HG03342 (cell line): ENCODE measurements at regions not wholly inside any gene's neighbourhood (a gene's known extent, or its start where the extent isn't known, plus 50 kb on each side); places are given as distances from the start of the nearest gene placed in this dataset.

Source experiments
- ATAC-seq: cut with Tn5 transposase; IDR thresholded peaks from one replicate; pipeline ENCODE4 v1.9.1; 2021; ENCODE audit warnings: mild to moderate bottlenecking, moderate library complexity; ENCODE audit not compliant: unreplicated experiment

GRCh38 chr12:4056910-4057845 lies 184.0 kb upstream of the PARP11 start:
- no peak for ATAC-seq

DNA sequence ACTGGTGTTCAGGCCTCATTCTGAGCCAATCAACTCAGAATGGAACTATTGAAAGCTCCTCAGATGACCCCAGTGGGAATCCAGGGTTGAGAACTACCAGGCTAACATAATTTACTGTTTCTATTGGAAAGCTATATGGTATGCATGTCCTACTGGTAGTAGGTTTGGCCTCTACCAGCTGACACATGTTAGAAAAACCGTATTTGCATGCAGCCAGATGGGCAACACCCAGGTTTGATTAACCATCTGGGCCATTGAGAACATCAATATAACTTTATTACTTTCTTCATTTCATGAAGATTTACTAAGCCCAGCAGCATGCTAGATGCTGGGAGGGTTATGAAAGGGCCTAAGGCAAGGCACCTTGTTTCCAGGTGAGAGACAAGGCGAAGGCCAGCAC lies 181.4 kb upstream of the PARP11 start:
- ATAC-seq = no peak

DNA sequence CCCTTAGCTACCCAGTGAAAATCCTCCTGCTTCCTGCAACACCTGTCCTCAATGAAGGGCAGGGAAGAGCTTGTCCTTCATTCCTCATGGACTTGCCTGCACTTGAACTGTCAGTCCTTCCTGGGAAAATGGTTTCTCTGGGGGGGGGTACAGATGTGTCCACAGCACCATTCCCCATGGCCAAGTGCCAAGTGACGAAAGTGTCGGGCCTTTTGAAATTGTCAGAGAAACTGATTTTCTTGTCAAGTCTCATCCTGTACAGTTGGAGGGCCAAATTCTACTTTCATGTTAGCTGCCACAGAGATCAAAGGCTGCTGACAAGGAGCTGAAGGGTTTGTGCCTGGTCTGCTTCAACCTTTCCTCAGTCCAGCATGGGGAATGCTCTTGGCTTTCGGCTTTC lies 179.5 kb upstream of the PARP11 start:
- ATAC-seq = no peak

DNA sequence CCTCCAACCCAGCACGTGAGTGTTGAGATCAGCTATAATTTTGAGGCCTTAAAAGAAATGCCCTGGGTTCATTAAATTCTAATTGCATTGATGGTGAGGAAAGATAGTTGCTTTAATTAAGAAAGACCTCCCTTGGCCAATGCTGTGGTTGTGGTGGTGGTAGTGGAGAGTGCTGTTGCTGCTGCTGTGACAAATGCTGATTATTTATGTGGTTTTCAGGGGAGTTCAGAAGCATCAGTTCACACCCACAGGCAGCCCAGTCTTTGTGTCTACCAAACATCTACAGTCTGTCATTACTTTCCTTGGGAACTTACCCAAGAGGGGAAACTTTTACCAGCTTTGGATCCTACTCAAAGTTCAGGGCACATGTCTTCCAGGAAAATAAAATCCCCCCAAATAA lies 178.4 kb upstream of the PARP11 start:
- no peak for ATAC-seq

- no peak for ATAC-seq
Observed at GRCh38 chr12:4050340-4050739, 177.1 kb upstream of the PARP11 start.

DNA sequence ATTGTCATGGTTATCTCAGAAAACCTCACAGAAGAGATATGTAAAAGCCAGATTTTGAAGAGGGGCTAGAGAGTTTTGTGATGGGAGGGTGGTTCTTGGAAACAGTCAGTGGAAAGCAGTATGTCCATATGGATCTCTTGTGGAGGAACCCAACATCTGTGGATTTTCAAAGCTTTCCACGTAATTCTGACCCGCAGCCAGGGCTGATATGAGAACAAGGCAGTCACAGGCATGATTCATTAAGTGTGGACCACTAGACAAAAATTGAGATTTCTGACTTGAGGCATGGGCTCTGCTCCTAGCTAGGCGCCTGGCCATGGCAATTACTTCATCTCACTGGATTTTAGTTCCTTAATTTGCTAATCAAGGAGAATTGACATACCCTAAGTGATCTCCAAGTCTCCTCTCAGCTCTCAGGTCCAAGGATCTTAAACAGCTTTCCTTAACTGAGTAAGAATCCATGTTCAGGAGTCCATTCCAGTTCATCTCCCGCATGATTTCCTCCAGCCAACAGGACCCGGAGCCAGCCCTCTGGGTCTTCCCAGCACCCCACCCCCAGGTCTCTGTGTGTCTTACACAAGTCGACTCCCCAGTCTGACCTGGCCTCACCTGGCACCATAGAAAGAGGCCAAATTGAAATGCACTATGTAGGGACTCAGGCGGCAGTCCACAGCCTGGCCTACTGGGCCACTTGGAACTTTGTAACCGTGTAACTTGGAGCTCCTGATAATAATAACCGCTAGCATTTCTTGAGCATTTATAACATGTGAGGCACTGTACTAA lies 176.3 kb upstream of the PARP11 start:
- ATAC-seq = no peak

DNA sequence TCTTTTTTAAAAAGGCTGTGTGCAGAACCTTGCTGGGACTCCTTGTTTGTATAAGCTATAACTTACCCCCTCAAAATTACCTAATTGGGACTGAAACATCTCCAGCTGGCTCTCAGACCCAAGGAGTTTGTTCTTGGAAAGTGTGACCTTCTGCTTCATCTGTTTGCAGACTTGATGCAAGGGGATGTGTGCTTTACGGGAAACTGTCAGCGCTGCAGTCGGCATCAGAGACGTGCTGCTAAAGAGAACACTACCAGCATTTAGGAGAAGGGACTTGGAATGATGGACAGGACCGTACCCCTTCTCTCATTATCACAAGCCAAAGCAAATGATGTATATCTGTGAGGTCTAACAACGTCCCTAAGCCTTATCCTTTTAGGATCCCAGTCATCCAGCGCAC lies 174.2 kb upstream of the PARP11 start:
- no peak for ATAC-seq

DNA sequence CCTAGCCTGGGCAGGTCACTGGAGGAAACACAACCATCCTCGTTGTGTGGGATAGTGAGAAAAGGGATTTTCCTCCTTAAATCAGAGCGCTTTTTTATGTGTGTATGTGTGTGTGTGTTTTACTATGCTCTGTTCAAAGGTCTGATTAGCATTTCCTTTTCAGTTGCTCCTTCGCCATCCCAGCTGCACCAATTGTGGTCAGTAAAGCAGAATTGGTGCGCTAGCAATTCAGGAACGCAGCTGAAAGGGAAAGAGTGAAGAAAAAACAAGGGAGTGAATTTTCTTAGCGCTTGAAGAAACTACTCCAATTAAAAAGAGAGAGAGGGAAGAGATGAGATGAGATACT lies 173.3 kb upstream of the PARP11 start:
- no peak for ATAC-seq

DNA sequence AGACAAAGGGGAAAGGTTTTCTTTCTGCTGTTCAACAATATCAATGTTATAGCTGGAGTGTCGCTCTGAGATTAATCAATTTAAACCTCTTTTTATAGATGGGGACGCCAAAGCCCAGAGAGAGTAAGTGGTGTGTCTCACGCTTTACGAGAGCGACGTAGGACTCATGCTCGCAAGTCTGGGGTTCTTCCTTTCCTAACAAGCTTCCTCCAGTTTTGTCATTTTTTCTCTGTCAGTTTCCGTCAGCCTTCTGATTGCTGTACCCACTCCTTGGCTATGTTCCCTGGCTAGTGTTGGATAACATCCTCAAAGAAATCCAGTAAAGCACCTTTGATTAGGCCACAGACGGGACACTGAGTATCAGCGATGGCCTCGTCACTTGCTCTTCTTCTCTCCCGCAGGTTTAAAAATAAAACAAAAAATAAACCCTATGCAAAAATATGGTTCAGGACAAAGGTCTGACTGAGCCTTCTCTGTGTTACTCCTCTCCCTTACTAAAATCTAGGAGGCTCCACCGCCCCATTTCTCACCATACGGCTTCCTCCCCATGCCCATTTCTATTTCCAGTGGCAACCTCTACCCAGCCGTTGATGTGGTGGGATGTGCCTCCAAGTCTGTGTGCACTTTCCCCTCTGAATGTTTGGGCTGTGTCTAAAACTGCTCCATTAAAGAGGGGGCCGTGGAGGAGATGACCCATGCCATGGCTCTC lies 172.7 kb upstream of the PARP11 start:
- no peak for ATAC-seq

GRCh38 chr12:4044736-4045730 lies 171.8 kb upstream of the PARP11 start:
- no peak for ATAC-seq

DNA sequence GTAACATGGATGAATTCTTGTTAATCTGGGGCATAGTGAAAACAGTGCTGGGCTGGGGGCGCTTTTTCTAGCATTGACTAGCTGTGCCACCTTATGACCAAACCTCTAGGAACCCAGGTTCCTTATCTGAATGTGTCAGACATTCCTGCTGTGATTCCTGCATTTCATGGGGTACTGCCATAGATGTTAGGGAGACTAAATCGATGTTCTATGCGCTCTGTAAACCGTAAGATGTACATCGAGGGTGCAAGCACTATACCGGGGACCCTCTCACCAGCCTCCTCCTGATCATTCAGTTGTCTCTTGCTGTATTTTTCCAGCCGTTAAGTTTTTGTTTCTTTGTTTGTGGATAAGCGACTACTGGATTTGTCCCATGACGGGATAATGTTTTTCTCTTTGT lies 170.9 kb upstream of the PARP11 start:
- ATAC-seq = no peak

GRCh38 chr12:4041187-4041885 lies 168.1 kb upstream of the PARP11 start:
- ATAC-seq = no peak

- no peak for ATAC-seq
Observed at GRCh38 chr12:4039931-4040330, 166.7 kb upstream of the PARP11 start.

DNA sequence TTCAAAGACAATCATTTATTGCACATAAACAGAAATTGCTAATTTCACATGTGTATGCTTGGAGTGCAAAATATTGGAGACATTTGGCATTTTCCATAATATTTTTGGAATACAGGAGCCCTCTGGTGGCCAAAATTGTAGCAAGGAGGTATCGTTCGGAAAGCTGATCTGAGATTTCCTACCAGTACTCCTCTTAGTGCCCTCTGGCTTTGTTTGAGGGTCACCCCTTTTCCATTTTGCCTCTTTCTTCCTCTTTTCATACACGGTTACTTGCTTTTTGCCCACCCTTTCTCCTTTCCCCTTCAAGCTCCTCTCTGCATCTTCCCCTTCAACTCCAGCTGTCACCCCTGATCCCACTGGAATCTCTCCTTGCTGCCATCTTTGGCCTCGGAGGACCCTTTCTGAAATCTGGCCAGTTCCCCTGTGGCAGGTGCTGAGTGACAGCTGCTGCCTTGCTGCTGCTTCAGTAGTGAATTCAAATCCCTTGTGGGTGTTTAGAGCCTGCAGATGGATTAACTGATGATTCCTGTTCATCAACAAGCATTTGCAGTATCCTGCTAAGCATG lies 164.6 kb upstream of the PARP11 start:
- no peak for ATAC-seq

DNA sequence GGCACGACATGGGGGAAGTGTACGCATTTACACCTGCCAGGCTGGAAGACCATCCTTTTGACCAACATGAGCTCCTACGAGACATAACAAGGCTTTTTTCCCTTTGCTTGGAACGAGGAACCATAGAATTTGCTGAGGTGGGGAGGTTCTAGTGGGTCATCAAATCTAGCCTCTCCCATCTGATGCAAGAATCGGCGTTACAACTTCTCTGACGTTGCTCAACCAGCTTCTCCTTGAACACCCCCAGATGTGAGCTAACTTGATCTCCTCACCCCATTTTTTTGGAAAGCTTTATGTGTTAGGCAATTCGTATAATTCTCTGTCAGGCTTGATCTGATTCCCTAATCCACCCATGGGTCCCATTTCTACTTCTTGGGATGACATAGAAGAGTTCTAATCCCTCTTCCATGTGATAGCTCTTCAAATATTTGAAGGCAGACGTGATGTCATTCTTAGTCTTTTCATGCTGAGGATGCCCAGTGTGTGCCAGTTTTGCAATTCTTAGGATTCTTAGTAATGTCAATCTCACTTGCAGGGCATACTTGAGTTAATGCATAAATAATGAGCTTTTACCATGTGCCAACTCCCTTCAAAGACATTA lies 163.6 kb upstream of the PARP11 start:
- ATAC-seq = no peak

DNA sequence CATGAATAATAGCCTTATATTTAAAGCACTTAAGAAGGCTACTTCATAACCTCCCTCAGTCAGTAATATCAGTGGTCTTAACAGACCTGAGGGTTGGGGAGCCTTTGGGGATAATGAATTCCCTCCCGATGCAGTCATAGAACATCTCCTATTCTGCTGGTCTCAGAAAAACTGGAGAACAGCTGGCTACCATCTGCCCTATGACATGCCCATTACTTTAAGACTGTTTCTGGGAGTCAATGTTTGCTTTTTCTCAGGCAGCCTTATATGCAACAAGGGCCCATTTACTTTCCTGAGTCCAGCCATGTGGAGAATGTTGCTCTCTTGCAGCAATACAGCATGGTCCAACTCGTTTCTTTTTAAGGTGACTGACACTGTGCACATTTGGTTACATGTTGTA lies 161.7 kb upstream of the PARP11 start:
- ATAC-seq = no peak

- no peak for ATAC-seq
Observed at GRCh38 chr12:4032924-4033615, 159.9 kb upstream of the PARP11 start.

DNA sequence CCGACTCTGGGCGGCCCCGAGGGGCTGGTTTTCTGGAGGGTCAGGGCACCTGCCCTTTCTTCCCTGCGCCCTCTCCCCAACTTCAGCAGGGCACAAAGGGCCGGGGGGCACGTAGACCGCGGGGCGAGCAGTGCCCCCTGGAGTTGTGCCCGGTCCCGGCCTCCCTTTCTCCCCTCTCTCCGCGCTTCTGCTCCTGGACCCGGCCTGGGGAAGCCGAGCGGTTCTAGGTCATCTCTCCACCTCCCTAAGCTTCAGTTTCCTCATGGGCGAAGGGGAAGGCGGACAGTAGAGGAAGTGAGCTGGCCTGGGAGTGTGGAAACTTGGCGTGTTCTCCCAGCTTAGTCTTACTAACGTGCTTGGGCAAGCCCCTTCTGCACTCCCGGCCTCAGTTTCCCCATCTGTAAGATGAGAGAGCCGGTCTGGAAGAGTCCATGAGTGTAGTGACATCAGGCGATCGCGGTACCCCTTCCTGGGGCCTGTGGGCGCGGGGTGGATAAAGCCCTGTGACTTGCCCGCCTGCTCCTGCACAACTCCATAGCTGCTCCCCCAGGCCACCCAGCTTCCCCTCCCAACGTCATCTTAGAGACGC lies 158.6 kb upstream of the PARP11 start:
- ATAC-seq = no peak
